ENCODE measurements at regions not wholly inside any gene's neighbourhood (a gene's known extent, or its start where the extent isn't known, plus 50 kb on each side); places are given as distances from the start of the nearest gene placed in this dataset.

GRCh38 chr12:74598819-74599218 lies 61.2 kb downstream of the ATXN7L3B start:
- TF ChIP-seq CTCF (CRISPR knock-in tag; IDR thresholded peaks at IDR 0.05) (no peak), CSRNP1 (CRISPR knock-in tag; IDR thresholded peaks at IDR 0.05) (no peak), TCF12 (IDR thresholded peaks at IDR 0.05) (no peak), TCF12 (CRISPR knock-in tag; IDR thresholded peaks at IDR 0.05) (no peak)

All from HepG2 (cell line).